Effector memory CD4-positive, alpha-beta T cell (primary cell): ENCODE measurements at regions not wholly inside any gene's neighbourhood (a gene's known extent, or its start where the extent isn't known, plus 50 kb on each side); places are given as distances from the start of the nearest gene placed in this dataset.

Experiments
- DNase-seq, 3 donors: peaks; one replicate each; pipeline ENCODE4 v3.0.0-alpha.2; 2020
- H3K27ac ChIP-seq: 2 replicates; pipeline ENCODE4 v1.7.0; 2013; ENCODE audit warnings: mild to moderate bottlenecking, low read length, moderate library complexity; ENCODE audit not compliant: insufficient read depth, poor library complexity, severe bottlenecking
- H3K27me3 ChIP-seq: replicated peaks from 2 replicates; pipeline ENCODE4 v1.7.0; 2013; ENCODE audit warnings: mild to moderate bottlenecking, low read length; ENCODE audit not compliant: insufficient read depth, control insufficient read depth, poor library complexity, severe bottlenecking
- H3K36me3 ChIP-seq: 2 replicates; pipeline ENCODE4 v1.7.0; 2013; ENCODE audit warnings: mild to moderate bottlenecking, low read length, moderate library complexity; ENCODE audit not compliant: control insufficient read depth, insufficient read depth
- H3K4me1 ChIP-seq: 2 replicates; pipeline ENCODE4 v1.7.0; 2013; ENCODE audit warnings: low read length, mild to moderate bottlenecking; ENCODE audit not compliant: control insufficient read depth, insufficient read depth, poor library complexity, severe bottlenecking
- H3K4me3 ChIP-seq: 2 replicates; pipeline ENCODE4 v1.7.0; 2013; ENCODE audit warnings: low read length, low read depth, mild to moderate bottlenecking; ENCODE audit not compliant: insufficient read depth, poor library complexity, severe bottlenecking
- H3K9me3 ChIP-seq: 2 replicates; pipeline ENCODE4 v1.7.0; 2013; ENCODE audit warnings: mild to moderate bottlenecking, low read length, moderate library complexity; ENCODE audit not compliant: control insufficient read depth

- Histone ChIP-seq H3K36me3 (no peaks in the 10 kb centered on the region), H3K4me1 (no peaks in the 10 kb centered on the region), H3K4me3 (no peak overlapping the region), H3K9me3 (no peaks in the 10 kb centered on the region), H3K27ac (no peak overlapping the region), H3K27me3 (no peaks in the 10 kb centered on the region)
- no peak for DNase-seq
Observed at GRCh38 chr1:114206392-114206791, 52.7 kb upstream of the SYT6 start.

GRCh38 chr1:114203595-114204128 is 50.0 kb upstream of the SYT6 start:
- Histone ChIP-seq H3K9me3 (no peaks in the 10 kb centered on the region), H3K36me3 (no peaks in the 10 kb centered on the region), H3K27ac (no peak overlapping the region), H3K4me3 (no peak overlapping the region), H3K4me1 (no peaks in the 10 kb centered on the region), H3K27me3 (no peaks in the 10 kb centered on the region)
- DNase-seq: no peak
